ENCODE measurements at regions not wholly inside any gene's neighbourhood (a gene's known extent, or its start where the extent isn't known, plus 50 kb on each side); places are given as distances from the start of the nearest gene placed in this dataset.

DNA sequence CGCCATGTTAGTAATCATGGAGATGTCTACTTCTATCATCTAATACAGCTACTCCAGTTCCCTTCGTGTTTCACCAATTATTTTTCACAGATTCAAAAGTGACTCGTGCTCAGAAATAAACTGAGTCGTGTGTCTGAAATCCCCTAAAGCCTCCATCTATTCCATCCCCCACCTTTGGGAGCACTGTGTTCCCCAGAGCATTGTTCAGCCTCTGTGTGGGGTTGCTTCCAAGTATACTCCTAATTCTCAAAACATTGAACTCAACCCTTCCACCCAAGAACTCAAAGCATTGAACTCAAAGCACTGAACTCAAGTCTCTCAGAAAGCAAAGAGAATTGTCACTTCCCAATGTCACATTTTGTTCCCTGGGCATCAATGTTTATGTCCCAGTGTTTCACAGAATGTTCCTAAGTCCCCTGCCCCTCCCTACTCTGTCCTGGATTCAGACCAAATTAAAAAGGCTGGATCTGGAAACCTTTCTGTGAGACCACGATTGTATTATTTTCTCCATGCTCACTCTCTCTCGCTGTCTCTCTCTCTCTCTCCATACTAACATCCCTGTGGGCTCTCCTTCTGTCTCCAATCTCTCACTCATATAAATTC lies 138.5 kb upstream of the QRFPR start:
- DNase-seq, result no peak

DNA sequence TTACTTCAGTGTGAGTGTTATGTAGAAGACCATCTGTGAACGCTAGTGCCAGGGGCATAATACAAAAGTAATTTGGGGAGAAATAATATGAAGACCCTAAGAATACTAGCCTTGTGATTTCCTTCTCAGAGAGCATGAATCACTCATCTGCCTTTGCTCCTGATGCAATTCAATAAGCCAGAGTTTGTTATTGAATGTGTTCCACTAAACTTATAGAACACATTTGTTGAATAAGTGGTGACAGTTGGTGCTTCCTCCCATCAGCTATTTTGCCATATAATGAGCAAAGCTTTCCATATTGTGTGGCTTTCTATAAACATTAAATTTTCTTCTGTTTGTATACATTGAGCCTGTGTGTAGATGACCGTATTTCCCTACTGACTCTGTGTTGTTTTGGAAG lies 136.4 kb upstream of the QRFPR start:
- no peak for DNase-seq

- DNase-seq, result no peak
Observed at GRCh38 chr4:121514443-121514842, 133.6 kb upstream of the QRFPR start.

DNA sequence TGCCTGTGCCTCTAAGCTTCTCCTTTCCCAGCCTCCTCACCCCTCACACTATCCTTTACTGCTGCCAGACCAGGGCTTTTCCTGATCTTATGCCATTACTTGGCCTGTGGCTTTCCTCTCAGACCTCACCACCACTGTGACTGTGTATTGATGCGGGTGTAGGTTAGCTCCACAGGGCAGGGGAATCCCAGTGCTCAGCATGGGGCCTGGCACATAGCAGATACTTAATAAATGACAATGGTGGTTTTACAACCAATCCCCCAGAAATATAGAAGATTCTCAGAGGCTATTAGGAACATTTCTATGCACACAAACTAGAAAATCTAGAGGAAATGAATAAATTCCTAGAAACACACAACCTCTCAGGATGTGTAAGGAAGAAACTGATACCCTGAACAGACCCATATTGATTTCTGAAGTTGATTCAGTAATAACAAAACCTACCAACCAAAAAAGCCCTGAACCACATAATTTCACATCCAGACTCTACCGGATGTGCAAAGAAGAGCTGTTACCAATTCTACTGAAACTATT lies 129.6 kb upstream of the QRFPR start:
- no peak for DNase-seq

GRCh38 chr4:121485190-121485804 lies 104.5 kb upstream of the QRFPR start:
- no peak for DNase-seq

GRCh38 chr4:121484633-121485032 lies 103.8 kb upstream of the QRFPR start:
- peak; percentile 70 for DNase-seq

- DNase-seq, result no peak
Observed at GRCh38 chr4:121479808-121480207, 99.0 kb upstream of the QRFPR start.

DNA sequence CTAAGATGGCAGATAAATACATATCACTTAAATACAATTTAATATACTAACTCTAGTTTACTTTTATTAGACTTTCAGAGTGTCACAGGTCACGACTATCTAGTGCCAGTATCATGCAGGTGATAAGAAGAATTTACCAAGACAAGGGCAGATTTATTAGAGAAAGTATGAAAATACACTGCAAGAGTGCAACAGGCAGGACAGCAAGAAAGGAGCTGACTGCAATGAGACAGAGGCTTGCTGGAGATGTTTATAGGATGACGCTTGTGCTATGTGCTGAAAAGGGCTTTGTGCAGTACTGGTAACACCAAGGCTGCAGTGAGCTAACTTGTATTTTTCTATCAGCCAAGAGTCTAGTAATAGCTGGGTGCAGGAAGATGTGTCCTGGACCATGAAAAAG lies 96.7 kb upstream of the QRFPR start:
- no peak for DNase-seq

DNA sequence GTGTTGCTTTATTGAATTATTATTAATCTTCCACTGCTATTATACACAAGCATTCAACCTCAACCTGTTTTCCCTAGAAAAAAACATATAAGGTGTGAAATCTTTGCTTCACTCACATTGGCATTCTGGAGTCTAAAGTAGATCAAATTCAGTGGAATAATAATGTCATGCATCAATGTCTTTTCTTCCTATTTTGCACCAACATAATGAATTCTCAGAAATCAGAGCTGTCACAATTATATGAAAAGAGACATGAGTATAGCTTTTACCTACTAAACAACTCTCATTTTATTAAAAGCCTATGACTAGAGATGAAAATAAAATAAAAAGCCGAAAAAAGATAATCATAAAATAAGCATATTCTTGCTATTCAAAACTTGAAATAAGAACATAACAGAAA lies 96.3 kb upstream of the QRFPR start:
- no peak for DNase-seq

GRCh38 chr4:121472937-121473721 lies 92.3 kb upstream of the QRFPR start:
- no peak for DNase-seq

DNA sequence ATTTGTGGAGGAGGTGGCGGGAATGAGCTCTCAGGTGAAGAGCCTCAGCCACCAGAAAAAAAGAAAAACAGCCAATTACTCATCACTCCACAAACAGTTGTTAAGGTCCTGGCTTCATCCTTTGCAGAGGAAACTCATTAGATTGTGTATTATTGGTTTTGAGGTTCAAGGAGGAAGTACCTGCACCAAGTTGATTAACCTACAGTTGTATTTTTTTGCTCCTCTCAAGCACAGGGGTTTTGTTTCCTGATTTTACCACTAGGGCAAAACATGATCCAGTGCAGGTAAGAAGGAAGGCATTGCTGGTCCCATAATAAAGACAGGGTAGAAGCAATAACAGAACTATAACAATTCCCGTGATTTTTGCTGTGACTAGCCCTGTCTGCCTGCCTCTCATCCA lies 84.0 kb upstream of the QRFPR start:
- DNase-seq, result no peak

DNA sequence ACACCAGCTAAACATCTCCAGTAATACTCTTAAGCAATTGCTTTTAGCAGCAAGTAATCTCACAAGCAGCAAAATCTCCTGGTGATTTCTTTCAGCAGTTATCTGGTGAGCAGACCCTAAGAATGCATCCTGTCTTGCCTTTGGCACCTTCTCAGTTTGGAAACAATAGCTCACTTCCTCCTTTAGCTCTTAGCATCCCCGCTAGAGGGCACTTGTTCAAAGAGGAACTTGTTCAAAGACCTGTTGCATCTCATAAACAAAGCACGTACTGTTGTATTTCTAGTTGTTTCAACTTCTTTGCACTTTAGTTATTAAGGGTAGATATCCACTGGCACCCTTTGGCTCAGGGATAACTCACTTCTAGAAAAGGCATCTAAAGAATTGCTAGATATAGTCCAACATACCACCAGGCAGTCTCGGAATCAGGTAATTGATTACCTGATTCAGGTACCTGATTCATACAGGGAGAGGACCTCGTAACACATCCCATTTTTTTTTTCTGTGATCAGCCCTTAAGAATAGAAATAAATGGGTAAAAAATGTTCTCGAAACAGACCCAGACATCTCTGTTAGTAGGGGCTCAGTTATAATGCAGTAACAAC lies 81.9 kb upstream of the QRFPR start:
- peak; percentile 77 for DNase-seq

DNA sequence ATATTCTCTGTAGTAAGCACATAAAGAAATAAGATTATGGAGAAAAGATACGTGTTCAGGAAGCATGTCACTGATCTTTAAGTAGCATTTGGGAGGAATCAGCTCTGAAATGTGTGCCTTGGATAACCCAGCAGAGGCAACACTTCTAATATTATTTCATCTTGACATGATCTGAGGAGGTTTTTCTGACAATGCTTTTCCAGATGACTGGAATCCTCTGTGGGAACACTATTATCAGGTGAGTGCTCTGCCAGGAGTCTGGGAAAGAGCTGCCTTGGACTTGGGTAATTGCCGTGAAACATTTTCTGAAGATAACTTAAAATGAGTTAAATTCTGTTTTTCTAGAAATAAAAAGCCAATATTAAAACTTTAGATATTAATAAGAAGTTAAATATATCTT lies 78.2 kb upstream of the QRFPR start:
- DNase-seq, result no peak

DNA sequence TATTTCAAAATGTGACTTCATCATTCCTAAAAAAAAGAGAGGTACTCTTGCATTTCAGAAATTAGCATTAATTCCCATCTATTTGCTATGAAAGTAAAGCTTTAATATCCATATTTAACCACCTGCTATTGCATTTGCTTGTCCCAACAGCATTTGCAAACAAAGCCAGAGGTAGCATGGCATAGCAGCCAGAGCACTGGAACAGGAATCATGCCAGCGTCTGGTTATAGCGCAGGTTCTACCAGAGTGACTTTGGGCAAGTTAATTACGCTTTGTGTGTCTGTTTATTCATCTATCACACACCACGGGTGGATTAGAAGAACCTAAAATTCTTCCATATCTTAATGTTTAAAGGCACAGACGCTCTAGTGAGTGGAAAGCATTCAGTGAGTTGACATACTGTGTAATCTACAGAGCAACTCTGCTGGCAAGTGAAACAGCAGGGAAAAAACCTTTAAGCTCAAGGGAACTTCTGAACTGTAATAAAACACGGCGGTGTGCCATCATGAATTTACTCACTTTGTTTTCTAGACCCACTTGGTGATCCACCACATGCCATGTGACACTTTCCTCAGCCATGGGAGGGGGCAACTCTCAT lies 76.6 kb upstream of the QRFPR start:
- no peak for DNase-seq

DNA sequence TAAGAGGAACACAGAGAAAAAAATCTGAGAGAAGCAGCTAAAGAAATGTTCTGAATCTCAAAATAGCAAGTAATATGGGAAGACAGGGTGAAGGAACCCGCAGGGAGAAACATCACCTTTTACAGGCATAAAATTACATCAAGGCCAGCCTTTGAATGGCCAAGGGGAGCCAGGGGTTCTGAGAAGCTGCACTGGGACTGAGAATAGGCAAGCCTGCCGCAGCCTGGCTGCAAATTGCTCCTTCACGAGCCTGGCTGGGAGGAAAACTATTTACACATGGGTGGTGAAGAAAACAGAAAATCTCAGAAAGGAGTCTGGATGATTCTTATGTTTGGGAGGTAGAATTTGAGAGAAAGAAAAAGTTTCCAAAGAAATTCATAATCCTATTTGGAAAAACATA lies 74.5 kb upstream of the QRFPR start:
- DNase-seq, result no peak

DNA sequence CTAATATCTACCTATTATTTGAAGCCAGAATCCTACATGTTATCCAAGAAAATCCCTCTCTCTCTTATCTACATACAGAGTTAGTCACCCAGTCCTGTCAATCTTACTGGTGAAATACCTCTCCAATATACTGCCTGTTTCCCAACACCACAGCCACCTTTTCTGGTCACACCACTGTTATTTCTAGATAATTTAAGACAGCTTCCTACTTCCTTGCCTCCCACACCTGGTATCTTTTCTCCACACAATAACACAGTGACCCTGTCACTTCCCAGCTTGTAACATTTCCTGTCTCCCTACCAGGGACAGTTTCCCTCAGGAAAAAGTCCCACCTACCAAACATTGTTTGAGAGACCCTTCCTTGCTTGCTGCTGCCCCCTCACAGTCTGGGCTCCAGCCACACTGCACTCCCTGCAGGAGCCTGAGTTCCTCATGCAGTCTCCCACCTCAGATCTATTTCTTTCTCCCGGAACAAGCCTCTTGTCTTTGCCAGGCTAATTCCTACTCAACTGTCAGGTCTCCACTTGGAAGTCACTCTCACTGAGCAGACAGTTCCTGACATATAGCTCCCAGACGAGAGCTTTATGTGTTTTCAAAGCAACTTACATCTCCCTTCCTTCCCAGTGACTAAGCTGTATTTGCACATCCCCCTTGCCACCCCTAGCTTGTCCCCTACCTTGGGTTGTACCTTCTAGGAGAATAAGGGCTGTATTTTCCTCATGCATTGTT lies 73.6 kb upstream of the QRFPR start:
- peak; percentile 54 for DNase-seq

DNA sequence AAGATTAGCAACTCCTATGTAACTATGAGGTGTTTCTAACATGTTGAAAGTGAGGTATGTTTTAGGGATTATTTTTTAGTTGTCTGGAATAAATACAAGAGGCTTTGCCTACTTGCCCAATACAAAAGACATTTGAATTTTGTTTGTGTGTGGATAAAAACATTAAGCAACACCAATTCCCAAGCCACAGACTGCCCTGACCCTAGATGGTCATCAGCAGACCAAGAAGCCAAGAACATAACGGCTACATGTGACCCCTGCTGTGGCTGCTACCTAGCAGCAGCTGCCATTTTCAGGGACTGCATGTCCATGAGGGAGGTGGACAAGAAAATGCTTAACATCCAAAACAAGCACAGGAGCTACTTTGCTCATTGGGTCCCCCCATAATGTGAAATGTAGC lies 70.5 kb upstream of the QRFPR start:
- DNase-seq, result no peak

DNA sequence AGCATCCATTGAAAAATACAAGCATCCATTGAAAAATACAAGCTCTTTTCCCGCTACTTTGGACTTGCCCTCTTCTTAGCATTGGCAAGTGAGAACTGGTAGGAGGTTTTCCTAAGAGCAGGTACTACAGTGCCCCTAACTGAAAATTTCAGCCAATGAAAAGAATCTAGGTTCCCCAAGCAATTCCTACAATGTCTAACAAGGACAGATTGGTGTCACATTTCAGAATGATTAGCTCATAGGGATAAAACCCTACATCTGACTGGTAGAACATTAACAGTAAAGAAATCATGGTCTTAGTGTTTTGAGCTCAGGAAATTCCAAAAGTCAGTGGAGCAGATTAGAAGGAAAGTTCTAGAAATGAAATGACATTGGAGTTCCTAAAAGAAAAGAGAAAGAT lies 68.6 kb upstream of the QRFPR start:
- no peak for DNase-seq

DNA sequence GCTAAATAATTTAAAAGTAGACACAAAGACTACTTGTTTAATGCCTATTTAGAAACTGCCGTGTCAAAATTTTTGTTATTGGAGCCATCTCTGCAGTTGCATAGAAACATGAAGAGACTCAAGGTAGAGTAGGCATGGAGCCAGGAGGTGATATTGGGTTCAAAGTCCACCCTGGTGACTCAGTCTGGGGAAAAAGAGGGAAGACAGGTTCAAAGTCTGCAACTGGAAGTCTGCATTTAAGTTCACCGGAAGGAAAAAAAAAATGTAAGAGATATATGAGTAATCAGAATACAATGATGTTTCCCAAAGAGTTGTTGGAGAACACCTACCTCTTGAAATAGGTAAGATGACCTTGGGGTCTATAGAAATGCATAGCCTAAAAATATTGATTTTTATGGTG lies 67.4 kb upstream of the QRFPR start:
- DNase-seq, result no peak

GRCh38 chr4:121439669-121440068 lies 58.9 kb upstream of the QRFPR start:
- DNase-seq, result peak; percentile 51
